ENCODE measurements at regions not wholly inside any gene's neighbourhood (a gene's known extent, or its start where the extent isn't known, plus 50 kb on each side); places are given as distances from the start of the nearest gene placed in this dataset.

DNA sequence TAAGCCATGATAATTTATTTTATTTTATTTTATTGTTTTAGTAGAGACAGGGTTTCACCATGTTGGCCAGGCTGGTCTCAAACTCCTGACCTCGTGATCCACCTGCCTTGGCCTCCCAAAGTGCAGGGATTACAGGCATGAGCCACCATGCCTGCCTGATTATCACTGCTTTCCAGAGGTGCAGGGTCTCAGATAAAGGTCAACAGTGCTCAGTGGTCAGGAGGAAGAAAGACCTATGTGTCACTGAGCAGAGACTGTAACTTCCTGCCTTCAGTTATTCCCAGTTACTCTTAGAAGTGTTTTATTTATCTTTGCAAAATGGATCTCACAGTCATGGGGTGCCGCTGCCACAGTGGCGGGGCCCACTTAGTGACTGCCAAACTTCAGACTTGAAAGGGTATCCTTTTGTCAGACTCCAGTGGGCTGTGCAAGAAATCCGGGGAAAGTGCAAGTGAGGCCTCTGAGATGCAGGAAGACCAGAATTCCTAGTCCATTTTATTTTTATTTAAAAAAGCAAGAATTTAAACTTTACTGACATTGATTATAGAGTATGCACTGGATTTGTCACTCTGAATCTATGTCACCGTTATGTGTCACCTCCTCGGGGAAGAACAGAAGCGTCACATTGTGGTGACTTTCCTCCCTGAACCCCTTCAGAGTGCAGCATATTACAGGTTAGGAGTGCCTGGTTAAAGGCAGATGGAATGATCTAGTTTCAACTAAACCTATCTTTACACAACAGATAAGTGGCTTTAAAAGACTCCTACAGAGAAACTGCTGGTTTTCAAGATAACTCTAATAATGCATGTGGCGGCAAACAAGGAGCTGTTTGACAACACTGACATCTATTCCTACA lies 59.1 kb upstream of the BICD1 start:
- no peak for DNase-seq

DNA sequence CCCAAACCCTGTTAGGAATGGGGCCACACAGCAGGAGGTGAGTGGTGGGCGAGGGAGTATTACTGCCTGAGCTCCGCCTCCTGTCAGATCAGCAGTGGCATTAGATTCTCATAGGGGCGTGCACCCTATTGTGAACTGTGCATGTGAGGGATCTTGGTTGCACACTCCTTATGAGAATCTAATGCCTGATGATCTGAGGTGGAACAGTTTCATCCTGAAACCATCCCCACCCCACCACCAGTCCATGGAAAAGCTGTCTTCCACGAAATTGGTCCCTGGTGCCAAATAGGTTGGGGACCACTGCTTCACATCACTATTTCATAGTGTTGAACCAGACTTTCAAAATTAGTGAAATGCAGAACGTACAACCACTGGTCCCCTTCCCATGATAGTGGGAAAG lies 57.9 kb upstream of the BICD1 start:
- no peak for DNase-seq

DNA sequence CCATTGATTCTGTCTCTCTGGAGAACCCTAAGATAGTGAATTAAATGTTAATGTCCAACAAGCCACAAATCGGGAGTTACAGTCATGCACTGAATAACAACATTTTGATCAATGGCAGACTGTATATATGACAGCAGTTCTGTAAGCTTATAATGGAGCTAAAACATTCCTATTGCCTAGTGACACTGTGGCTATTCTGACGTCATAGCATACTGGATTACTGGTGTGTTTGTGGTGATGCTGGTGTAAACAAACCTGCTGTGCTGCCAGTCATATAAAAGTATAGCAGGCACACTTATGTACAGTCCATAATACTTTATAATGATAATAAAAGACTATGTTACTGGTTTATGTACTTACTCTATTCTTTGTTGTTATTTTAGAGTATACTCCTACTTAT lies 56.7 kb upstream of the BICD1 start:
- DNase-seq: no peak

DNA sequence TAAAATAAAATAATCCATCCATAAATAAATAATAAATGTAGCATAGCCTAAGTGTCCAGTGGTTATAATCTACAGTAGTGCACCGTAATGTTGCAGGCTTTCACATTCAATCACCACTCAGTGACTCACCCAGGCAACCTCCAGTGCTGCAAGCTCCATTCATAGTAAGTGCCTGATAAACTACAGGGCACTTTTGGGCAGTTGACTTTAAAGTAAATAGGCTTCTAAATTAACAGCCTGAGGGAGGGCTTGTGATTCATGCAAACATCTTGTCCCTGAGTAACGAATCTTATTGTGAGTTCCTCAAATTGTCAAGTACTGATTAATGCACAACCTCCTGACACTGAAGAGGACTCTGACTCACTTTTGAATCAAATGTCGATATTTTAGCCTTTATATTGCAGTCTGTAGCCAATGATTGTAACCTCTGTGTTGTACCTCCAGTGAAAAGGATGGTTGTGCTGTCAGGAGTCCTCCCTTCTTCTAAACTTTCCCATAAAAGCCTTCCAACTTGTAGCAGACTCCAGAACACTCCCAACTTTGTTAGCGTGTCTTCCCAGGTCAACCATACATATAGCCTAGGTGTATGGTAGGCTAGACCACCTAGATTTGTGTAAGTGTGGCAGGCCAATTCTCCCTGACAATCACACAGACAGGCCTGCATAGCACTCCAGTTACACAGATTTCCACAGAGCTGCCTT lies 55.0 kb upstream of the BICD1 start:
- DNase-seq: peak; percentile 68 to 86

GRCh38 chr12:32052212-32052713 lies 54.4 kb upstream of the BICD1 start:
- no peak for DNase-seq

- no peak for DNase-seq
Measured at GRCh38 chr12:32053881-32054624, 52.6 kb upstream of the BICD1 start.

Data from SW 1271 (cell line).